HepG2 (cell line): ENCODE measurements at regions not wholly inside any gene's neighbourhood (a gene's known extent, or its start where the extent isn't known, plus 50 kb on each side); places are given as distances from the start of the nearest gene placed in this dataset.

Experiments used
- CC2D1A ChIP-seq: sonication (generic); formaldehyde crosslinking; IDR thresholded peaks from 2 replicates; pipeline ENCODE4 v1.8.1; 2023; ENCODE audit warnings: mild to moderate bottlenecking, missing genetic modification reagents
- HMG20A ChIP-seq: IDR thresholded peaks from 2 replicates; pipeline ENCODE4 v1.6.1; 2016; ENCODE audit warnings: borderline replicate concordance
- HNF1B ChIP-seq: sonication (generic); formaldehyde crosslinking; IDR thresholded peaks from 2 replicates; pipeline ENCODE4 v1.5.1; 2020; ENCODE audit warnings: mild to moderate bottlenecking, moderate library complexity, missing genetic modification reagents
- PHB2 ChIP-seq: fragments of 450-650 bp; IDR thresholded peaks from 2 replicates; pipeline ENCODE4 v1.6.1; 2018; ENCODE audit not compliant: partially characterized antibody
- PRPF4 ChIP-seq: fragments of 200-400 bp; formaldehyde crosslinking; IDR thresholded peaks from 2 replicates; pipeline ENCODE4 v1.6.1; 2016; ENCODE audit warnings: low read length, low read depth; ENCODE audit not compliant: poor library complexity, severe bottlenecking
- REST ChIP-seq, 2 experiments: IDR thresholded peaks; 2 replicates each; pipeline ENCODE4 v1.6.1; 2011 to 2012; ENCODE audit warnings: low read length in 2 of 2, borderline replicate concordance in 1 of 2, low read depth in 1 of 2, mild to moderate bottlenecking in 1 of 2, moderate library complexity in 1 of 2
- SPEN ChIP-seq: sonication (generic); formaldehyde crosslinking; IDR thresholded peaks from 2 replicates; pipeline ENCODE4 v1.5.1; 2020; ENCODE audit warnings: low read depth, mild to moderate bottlenecking, missing genetic modification reagents
- TBL1XR1 ChIP-seq: fragments of 150-350 bp; IDR thresholded peaks from 2 replicates; pipeline ENCODE4 v1.6.1; 2014; ENCODE audit warnings: borderline replicate concordance, low read length; ENCODE audit not compliant: partially characterized antibody
- TOE1 ChIP-seq: sonication (generic); formaldehyde crosslinking; IDR thresholded peaks from 2 replicates; pipeline ENCODE4 v1.4.0; 2020; ENCODE audit warnings: mild to moderate bottlenecking, missing genetic modification reagents
- U2AF1 ChIP-seq: fragments of 200-400 bp; formaldehyde crosslinking; optimal IDR thresholded peaks from 2 replicates; pipeline ENCODE3; 2017; ENCODE audit warnings: mild to moderate bottlenecking, low read depth, low read length
- ZC3H4 ChIP-seq: sonication (generic); formaldehyde crosslinking; IDR thresholded peaks from 2 replicates; pipeline ENCODE4 v1.4.0; 2020; ENCODE audit warnings: missing genetic modification reagents, borderline replicate concordance
- ZNF232 ChIP-seq: sonication (generic); formaldehyde crosslinking; IDR thresholded peaks from 2 replicates; pipeline ENCODE4 v1.4.0; 2020; ENCODE audit warnings: missing genetic modification reagents, borderline replicate concordance

- TF ChIP-seq REST (IDR thresholded peaks at IDR 0.05; ENCODE audit: borderline replicate concordance in 1 of 2, low read depth in 1 of 2, low read length in 2 of 2) (no peak), HMG20A (CRISPR knock-in tag) (no peak), U2AF1 (no peak), PRPF4 (no peak), SPEN (CRISPR knock-in tag) (no peak), ZC3H4 (CRISPR knock-in tag) (no peak), PHB2 (no peak), TOE1 (CRISPR knock-in tag) (no peak), ZNF232 (CRISPR knock-in tag) (no peak), TBL1XR1 (no peak), CC2D1A (CRISPR knock-in tag) (no peak), HNF1B (CRISPR knock-in tag) (no peak)
Measured at GRCh38 chr21:38950435-38951094, 144.8 kb downstream of the ETS2 start.
